GM20000 (cell line): ENCODE measurements at regions not wholly inside any gene's neighbourhood (a gene's known extent, or its start where the extent isn't known, plus 50 kb on each side); places are given as distances from the start of the nearest gene placed in this dataset.

Source experiments
- DNase-seq: peaks from one replicate; pipeline ENCODE4 v3.0.0; 2012; ENCODE audit warnings: low spot score
- CTCF ChIP-seq: IDR thresholded peaks from 2 replicates; pipeline ENCODE4 v1.5.1; 2012; ENCODE audit warnings: mild to moderate bottlenecking, control low read depth; ENCODE audit errors: extremely low read depth, missing control alignments

GRCh38 chr10:123492016-123492415 lies 174.1 kb upstream of the GPR26 start:
- no peak for DNase-seq
- TF ChIP-seq CTCF, result no peak

GRCh38 chr10:123494301-123494808 lies 171.8 kb upstream of the GPR26 start:
- no peak for DNase-seq
- no peak for TF ChIP-seq CTCF

GRCh38 chr10:123496375-123496774 lies 169.8 kb upstream of the GPR26 start:
- no peak for TF ChIP-seq CTCF
- DNase-seq, result no peak

- TF ChIP-seq CTCF, result no peak
These were observed 169.0 kb upstream of the GPR26 start for GRCh38 chr10:123496996-123497660.

GRCh38 chr10:123500110-123500509 lies 166.0 kb upstream of the GPR26 start:
- DNase-seq, result no peak
- TF ChIP-seq CTCF, result no peak

More at GRCh38 chr10:123496996-123497660, 169.0 kb upstream of the GPR26 start:
- no peak for DNase-seq

- no peak for TF ChIP-seq CTCF
These were observed 165.0 kb upstream of the GPR26 start for GRCh38 chr10:123501148-123501547.

GRCh38 chr10:123502983-123503382 lies 163.2 kb upstream of the GPR26 start:
- peak; percentile 33 for TF ChIP-seq CTCF
- peak; percentile 41 for DNase-seq

More at GRCh38 chr10:123501148-123501547, 165.0 kb upstream of the GPR26 start:
- no peak for DNase-seq
